Heart left ventricle (tissue), 13 donors: ENCODE measurements at regions not wholly inside any gene's neighbourhood (a gene's known extent, or its start where the extent isn't known, plus 50 kb on each side); places are given as distances from the start of the nearest gene placed in this dataset.

Experiments
- CTCF ChIP-seq, 12 donors: fragments of 200-600 bp; sonication (generic) in 4 of 12; IDR thresholded peaks; one replicate each; pipeline versions ENCODE4 v1.5.0 to v1.8.0; 2018 to 2022; ENCODE audit warnings: antibody characterized with exemption in 12 of 12, mild to moderate bottlenecking in 5 of 12
- POLR2A ChIP-seq, 2 donors: fragments of 450-650 bp; IDR thresholded peaks; one replicate each; pipeline ENCODE4 v1.6.1; 2017; ENCODE audit warnings: antibody characterized with exemption in 2 of 2, mild to moderate bottlenecking in 2 of 2, moderate library complexity in 2 of 2
- donor health status: ischemic (EF 13 %, LVEDD 7.1; RV severe dilation, severe dysfunction).
- donor health status: DM: no; HTN: yes; CAD: no.
- donor health status: DM: no; HTN: no; CAD: no.
- donor health status: ischemic (EF 25% LVEDD 6.9; RV normal size, moderate dysfunction).
- donor health status: ischemic (EF 25% LVEDD 5.7; RV mildly dilated, moderate dysfunction).
- donor health status: ischemic (EF 35%, LVEDD 5.7; RV mildly dilated, moderate dysfunction).
- donor health status: nonischemic (EF 11% LVEDD 7.7; RV severe dilation, severe dysfunction).
- donor health status: DM: yes; HTN: yes; CAD: no.
- donor health status: PGD.
- donor health status: ischemic (EF 29% LVEDD 5.4; RV normal size, mild dysfunction).
- donor health status: nonischemic (EF 23%, LVEDD 6.1; RV moderate dilation, normal function).

DNA sequence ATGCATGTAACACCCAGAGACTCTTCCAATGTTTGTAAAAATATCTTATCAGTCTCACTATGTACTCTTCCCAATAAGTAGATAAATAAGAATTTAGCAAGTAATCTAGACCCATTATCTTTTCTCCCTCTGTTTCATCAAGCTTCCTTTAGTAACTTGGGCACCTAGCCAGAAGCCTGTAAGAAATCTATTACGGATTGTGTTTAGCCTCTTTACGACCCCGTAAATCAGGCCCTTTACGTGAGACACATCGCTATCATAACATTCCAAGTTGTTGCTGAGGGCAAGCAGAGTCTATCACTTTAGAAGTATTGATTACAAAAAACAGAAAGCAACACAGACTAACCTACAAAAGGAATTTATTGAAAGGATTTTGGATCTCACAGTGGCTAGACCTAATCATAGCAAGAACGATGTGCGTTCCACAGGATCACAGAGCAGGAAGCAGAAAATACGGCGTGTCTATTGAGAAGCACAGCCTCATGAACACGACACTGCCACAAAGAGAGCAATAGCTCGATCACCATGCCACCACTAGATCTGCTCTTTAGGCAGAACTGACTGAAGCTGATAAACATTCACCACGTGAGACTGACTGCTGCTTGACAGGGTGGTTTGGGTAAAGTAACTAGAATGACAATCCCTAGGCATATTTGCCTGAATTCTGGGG lies 922.1 kb downstream of the AMY1C start:
- TF ChIP-seq CTCF (IDR thresholded peaks at IDR 0.05) (no peak), POLR2A (IDR thresholded peaks at IDR 0.05) (no peak)
